CD4-positive, alpha-beta T cell (primary cell): ENCODE measurements at regions not wholly inside any gene's neighbourhood (a gene's known extent, or its start where the extent isn't known, plus 50 kb on each side); places are given as distances from the start of the nearest gene placed in this dataset.

Experiments used
- ATAC-seq: fragments of 200-7000 bp; cut with Tn5 transposase; one replicate; pipeline ENCODE4 v1.10.0; 2022; ENCODE audit warnings: mild to moderate bottlenecking; ENCODE audit not compliant: poor library complexity
- CTCF ChIA-PET: fragments of 350-600 bp; sonication (Branson Sonifier 250); formaldehyde crosslinking; loops from one replicate; lab custom pipeline; 2021; ENCODE audit warnings: antibody characterized with exemption, inconsistent platforms; lab: Charles Lee
- POLR2A ChIA-PET: fragments of 350-600 bp; sonication (Branson Sonifier 250); formaldehyde crosslinking; loops from one replicate; lab custom pipeline; 2021; ENCODE audit warnings: antibody characterized with exemption, inconsistent platforms; lab: Charles Lee
- DNase-seq, 14 experiments: peaks; one replicate each; pipeline ENCODE4 v3.0.0-alpha.2; 2013 to 2020; ENCODE audit warnings: mixed read lengths in 2 of 14
- H3K27ac ChIP-seq, 2 donors: one replicate each; pipeline versions ENCODE4 v1.5.1 to v1.7.0; 2013; ENCODE audit warnings: low read length in 2 of 2, low read depth in 1 of 2, mild to moderate bottlenecking in 1 of 2
- H3K27me3 ChIP-seq, 2 experiments: 1 replicate in 1 of 2; 2 replicates in 1 of 2; pipeline versions ENCODE4 v1.6.1 to v1.7.0; 2013; ENCODE audit warnings: low read length in 2 of 2, control low read depth in 1 of 2, mild to moderate bottlenecking in 1 of 2, moderate library complexity in 1 of 2; ENCODE audit not compliant: insufficient read depth in 2 of 2, control insufficient read depth in 1 of 2
- H3K36me3 ChIP-seq: one replicate; pipeline ENCODE4 v1.6.1; 2013; ENCODE audit warnings: low read length, control low read depth; ENCODE audit not compliant: insufficient read depth
- H3K4me1 ChIP-seq: one replicate; pipeline ENCODE4 v1.6.1; 2013; ENCODE audit warnings: low read length, control low read depth; ENCODE audit not compliant: insufficient read depth
- H3K4me3 ChIP-seq: one replicate; pipeline ENCODE4 v1.5.1; 2013; ENCODE audit warnings: mild to moderate bottlenecking, low read length, moderate library complexity
- H3K9me3 ChIP-seq, 2 experiments: 1 replicate in 1 of 2; 2 replicates in 1 of 2; pipeline versions ENCODE4 v1.6.1 to v1.7.0; 2013; ENCODE audit warnings: low read length in 2 of 2, mild to moderate bottlenecking in 2 of 2, control low read depth in 1 of 2, moderate library complexity in 1 of 2; ENCODE audit not compliant: control insufficient read depth in 1 of 2, insufficient read depth in 1 of 2
- H3K27ac Mint-ChIP-seq: one replicate; pipeline ENCODE4 v1.8.0; 2020; ENCODE audit warnings: mixed read lengths
- H3K27me3 Mint-ChIP-seq: one replicate; pipeline ENCODE4 v1.8.0; 2021; ENCODE audit warnings: mixed read lengths
- H3K36me3 Mint-ChIP-seq: one replicate; pipeline ENCODE4 v1.8.0; 2021; ENCODE audit warnings: low read depth, mixed read lengths
- H3K4me1 Mint-ChIP-seq: one replicate; pipeline ENCODE4 v1.8.0; 2021; ENCODE audit warnings: low read depth, mixed read lengths
- H3K4me3 Mint-ChIP-seq: one replicate; pipeline ENCODE4 v1.8.0; 2020; ENCODE audit warnings: mild to moderate bottlenecking, mixed read lengths
- H3K9me3 Mint-ChIP-seq: one replicate; pipeline ENCODE4 v1.8.0; 2020; ENCODE audit warnings: mixed read lengths
- CTCF ChIP-seq: fragments of 200-600 bp; IDR thresholded peaks from one replicate; pipeline ENCODE4 v1.8.0; 2022; ENCODE audit warnings: antibody characterized with exemption, mild to moderate bottlenecking
- intact Hi-C, 2 experiments: fragments of 100-400 bp; cut with DNase I in 1 of 2; cut with micrococcal nuclease in 1 of 2; formaldehyde crosslinking; loops; one replicate each; pipeline versions ENCODE4 v1.15.1 to v1.9.0; 2023 to 2025; cut with DNase I, micrococcal nuclease

DNA sequence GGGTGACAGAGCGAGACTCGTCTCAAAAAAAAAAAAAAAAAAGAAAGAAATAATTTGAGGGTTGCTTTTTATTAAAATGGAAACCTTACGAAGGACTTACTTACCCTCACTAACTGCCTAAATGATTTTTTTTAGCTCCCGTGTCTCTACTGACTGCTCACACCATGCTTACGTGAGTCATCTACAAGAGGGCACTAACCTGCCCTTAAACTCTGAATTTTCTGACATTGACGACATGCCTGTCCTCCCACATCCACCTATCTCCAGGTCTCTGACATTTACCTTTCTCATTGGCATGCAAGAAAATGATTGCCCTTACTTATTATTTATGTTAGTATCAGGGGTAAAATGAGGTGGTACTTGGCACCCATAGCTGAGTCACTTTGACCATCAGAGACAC is 1286.3 kb upstream of the AUTS2 start:
- no peak overlapping the region for H3K27ac Mint-ChIP-seq
- CTCF ChIA-PET: no interaction called here
- ATAC-seq (no peak), DNase-seq (no peak)
- H3K36me3 Mint-ChIP-seq: no peaks in the 10 kb centered on the region
- Histone ChIP-seq H3K27me3 (no peaks in the 10 kb centered on the region), H3K36me3 (no peaks in the 10 kb centered on the region), H3K27ac (no peak overlapping the region), H3K4me3 (no peak overlapping the region), H3K4me1 (no peaks in the 10 kb centered on the region), H3K9me3 (peaks cover 5 to 26% of the 10 kb centered on the region in 2 experiments)
- POLR2A ChIA-PET: no interaction called here
- H3K4me1 Mint-ChIP-seq: no peaks in the 10 kb centered on the region
- no peak overlapping the region for H3K4me3 Mint-ChIP-seq
- TF ChIP-seq CTCF: no peak
- peaks cover 21% of the 10 kb centered on the region for H3K9me3 Mint-ChIP-seq
- no peaks in the 10 kb centered on the region for H3K27me3 Mint-ChIP-seq
- intact Hi-C loops: no loop called here

DNA sequence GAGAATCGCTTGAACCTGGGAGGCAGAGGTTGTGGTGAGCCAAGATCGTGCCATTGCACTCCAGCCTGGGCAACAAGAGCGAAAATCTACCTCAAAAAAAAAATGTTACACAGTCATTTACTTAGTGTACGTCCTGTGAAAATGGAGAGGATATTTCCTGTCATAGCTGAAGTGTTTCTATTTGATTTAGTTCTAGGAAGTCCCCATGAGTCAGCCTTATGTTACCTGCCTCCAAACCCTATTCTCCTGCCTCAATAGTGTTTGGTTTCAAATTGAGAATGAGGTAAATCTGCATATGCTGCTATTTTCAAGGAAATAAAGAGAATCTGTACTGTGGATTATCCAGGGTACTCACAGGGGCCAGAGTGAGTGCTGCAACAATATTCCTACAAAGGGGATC is 1284.5 kb upstream of the AUTS2 start:
- H3K27me3 ChIP-seq: no peaks in the 10 kb centered on the region
- no peak overlapping the region for H3K27ac ChIP-seq
- intact Hi-C loops: no loop called here
- no peak overlapping the region for H3K27ac Mint-ChIP-seq
- ChIA-PET POLR2A (no interaction called here), CTCF (no interaction called here)
- H3K36me3 Mint-ChIP-seq: no peaks in the 10 kb centered on the region
- H3K9me3 ChIP-seq: peaks cover 5 to 26% of the 10 kb centered on the region in 2 experiments
- ATAC-seq: no peak
- TF ChIP-seq CTCF: no peak
- peaks cover 25% of the 10 kb centered on the region for H3K9me3 Mint-ChIP-seq
- no peak overlapping the region for H3K4me3 Mint-ChIP-seq
- no peaks in the 10 kb centered on the region for H3K36me3 ChIP-seq
- no peak overlapping the region for H3K4me3 ChIP-seq
- H3K27me3 Mint-ChIP-seq: no peaks in the 10 kb centered on the region
- no peaks in the 10 kb centered on the region for H3K4me1 ChIP-seq
- no peak for DNase-seq
- H3K4me1 Mint-ChIP-seq: no peaks in the 10 kb centered on the region

GRCh38 chr7:68314208-68314607 is 1284.1 kb upstream of the AUTS2 start:
- Histone ChIP-seq H3K4me1 (no peaks in the 10 kb centered on the region), H3K27ac (no peak overlapping the region), H3K9me3 (peaks cover 5 to 26% of the 10 kb centered on the region in 2 experiments), H3K36me3 (no peaks in the 10 kb centered on the region), H3K27me3 (no peaks in the 10 kb centered on the region), H3K4me3 (no peak overlapping the region)
- Mint-ChIP-seq H3K9me3 (peaks cover 23% of the 10 kb centered on the region), H3K27me3 (no peaks in the 10 kb centered on the region), H3K27ac (no peak overlapping the region), H3K4me1 (no peaks in the 10 kb centered on the region), H3K4me3 (no peak overlapping the region), H3K36me3 (no peaks in the 10 kb centered on the region)
- no peak for DNase-seq
- no peak for ATAC-seq
- POLR2A ChIA-PET: no interaction called here
- intact Hi-C loops: no loop called here
- CTCF ChIA-PET: no interaction called here
- TF ChIP-seq CTCF: no peak
